HG02571 (cell line): ENCODE measurements at regions not wholly inside any gene's neighbourhood (a gene's known extent, or its start where the extent isn't known, plus 50 kb on each side); places are given as distances from the start of the nearest gene placed in this dataset.
"Not testable (repeated sequence)": the region's sequence is repeated elsewhere in the genome, so short reads cannot be mapped to it uniquely, and the experiment has no call there.

Experiments used
- ATAC-seq: cut with Tn5 transposase; IDR thresholded peaks from one replicate; pipeline ENCODE4 v1.9.1; 2021; ENCODE audit warnings: mild to moderate bottlenecking, moderate library complexity; ENCODE audit not compliant: unreplicated experiment

DNA sequence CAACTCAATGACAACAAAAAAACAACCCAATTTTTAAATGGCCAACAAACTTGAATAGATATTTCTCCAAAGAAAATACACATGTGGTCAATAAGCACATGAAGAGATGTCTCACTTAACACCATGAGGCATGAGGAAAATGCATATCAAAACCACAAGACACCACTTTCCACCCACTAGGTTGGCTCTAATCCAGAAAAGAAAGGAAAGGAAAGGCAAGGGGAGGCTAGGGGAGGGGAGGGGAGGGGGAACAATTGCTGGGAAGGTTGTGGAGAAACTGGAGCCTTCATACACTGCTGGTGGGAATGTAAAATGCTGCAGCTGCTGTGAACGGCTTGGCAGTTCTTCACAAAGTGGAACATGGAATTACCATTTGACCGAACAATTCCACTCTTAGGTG is 854.3 kb downstream of the UQCRFS1 start:
- no peak for ATAC-seq

DNA sequence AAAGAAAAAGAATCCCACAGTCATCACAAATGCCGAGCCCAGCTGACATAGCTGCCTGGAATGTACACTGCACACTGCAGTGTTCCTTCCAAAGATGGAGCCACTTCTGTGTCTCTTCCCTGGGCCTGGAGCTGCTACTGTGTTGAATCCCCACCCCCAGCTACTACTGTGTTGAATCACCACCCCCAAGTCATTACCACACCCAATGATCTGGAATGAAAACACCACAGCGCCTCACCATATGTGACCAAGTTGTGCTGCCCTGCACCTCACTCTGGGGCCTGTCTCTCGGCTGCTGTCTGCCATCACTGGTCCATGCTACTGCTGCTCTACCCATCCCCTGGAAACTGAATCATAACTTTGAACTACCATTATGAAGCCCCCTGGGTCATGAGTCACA is 861.2 kb downstream of the UQCRFS1 start:
- ATAC-seq: no peak

DNA sequence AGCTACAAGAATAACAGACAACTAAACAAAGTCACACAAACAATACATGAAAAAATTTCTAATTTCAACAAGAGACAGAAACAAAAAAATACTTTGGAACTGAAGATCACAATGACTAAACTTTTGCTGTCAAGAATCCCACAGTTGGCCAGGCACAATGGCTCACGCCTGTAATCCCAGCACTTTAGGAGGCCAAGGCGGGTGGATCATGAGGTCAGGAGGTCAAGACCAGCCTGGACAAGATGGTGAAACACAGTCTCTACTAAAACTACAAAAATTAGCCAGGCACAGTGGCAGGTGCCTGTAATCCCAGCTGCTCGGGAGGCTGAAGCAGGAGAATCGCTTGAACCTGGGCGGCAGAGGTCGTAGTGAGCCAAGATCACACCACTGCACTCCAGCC is 861.6 kb downstream of the UQCRFS1 start:
- not testable (repeated sequence) for ATAC-seq

DNA sequence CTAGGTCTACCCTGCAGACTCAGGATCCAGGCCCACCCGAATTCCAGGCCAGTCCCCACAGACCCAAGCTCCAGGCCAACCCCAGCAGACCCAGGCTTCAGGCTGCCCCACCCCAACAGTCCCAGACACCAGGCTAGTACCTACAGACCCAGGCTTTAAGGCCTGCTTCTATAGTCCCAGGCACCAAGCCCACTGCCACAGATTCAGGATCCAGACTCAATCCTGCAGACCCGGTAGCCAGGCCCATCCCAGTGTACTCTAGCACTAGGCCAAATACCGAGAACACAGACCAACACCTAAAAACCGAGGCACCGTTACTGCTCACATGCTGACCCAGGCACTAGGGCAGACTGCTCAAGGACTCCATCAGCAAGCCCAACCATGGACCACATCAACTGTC is 862.3 kb downstream of the UQCRFS1 start:
- no peak for ATAC-seq

DNA sequence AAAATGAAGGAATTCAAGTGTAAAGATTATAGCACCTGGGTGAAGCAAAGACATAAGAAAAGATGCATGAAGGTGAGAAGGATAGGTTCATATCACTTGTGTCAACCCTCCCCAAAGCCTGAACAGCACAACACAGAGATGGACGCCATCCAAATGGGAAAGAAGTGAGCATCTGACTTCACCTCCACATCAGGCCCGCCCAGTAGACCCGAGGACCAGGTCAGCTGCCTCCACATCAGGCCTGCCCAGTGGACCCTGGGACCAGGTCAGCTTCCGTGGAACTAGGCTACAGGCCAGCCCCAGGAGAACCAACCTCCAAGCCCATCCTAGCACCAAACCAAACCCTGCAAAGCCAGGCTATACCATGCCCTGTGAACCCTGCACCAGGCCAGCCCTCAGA is 862.9 kb downstream of the UQCRFS1 start:
- no peak for ATAC-seq

DNA sequence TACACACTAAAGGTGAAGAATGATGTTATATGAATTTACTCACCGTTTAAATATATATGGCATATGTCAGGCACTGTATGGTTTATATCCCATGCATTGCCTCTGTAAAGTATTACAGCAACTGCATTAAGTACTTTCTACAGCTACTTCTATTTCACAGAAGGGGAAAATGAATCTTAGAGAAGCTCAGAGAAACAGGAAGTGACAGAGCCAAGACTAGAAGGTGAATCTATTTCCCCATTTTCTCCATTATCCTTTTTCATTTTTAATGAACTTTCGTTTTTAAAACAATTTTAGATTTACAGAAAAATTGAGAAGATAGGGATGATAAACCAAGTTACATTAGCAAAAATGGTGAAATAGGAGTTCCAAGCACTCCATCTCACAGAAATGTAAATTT is 863.3 kb downstream of the UQCRFS1 start:
- ATAC-seq: no peak

DNA sequence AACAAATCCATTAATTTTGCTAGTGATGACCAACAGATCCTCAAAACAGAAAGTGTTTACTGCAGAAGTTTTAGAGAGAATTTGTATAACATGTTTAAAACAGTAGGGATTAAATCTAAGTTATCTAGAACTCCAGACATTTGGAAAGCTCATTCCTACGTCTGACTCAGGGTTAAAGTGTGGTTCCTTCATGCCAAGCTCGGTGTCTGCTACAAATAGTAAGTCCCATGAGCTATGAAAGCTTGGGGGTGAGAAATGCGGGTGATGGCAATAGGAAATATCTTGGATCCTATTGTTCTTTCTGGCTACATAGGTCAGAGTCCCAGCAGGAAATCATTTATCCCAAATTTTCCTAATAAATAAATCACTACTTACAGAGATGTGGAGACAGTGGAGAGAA is 867.1 kb downstream of the UQCRFS1 start:
- no peak for ATAC-seq

DNA sequence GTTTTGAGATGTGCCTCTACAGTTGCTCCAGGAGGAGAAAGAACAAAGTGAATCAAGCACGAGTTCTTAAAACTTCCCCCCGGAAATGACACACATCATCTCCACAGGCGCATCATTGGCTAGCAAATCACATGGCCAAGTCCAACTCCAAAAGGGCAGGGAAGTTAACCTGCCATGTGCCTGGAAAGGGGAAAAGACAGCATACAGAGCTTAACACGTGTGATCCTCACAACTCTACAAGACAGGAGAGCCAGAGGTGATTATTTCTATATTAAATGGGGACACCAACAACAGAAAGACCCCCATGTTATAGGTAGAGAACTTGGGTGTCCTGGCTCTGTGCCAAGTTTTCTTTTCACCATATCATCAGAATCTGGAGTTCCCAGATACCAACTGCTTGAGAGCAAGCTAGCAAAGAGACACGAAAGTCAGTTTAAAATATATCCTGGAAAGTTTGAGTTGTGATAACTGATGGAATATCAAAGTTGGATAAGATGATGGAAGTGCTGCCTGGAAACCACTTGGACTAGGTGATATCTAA is 871.1 kb downstream of the UQCRFS1 start:
- ATAC-seq: no peak

DNA sequence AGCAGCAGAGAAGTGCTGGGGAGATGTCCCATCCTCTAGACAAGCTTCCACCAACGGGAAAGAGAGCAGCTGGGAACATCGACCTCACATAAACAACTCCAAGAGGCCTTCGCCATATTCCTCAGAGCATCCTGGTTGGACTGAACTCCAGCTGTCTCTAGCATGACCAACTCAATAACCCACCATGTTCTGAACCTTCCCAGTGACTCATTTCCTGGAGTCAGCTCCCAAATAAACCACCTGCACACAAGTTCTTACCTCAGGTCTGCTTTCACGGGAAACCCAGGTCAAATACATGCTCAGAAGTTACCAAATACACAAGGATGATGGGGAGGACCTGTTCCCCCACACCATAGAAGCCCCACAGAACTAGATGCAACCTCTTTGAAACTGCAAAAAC is 878.5 kb downstream of the UQCRFS1 start:
- no peak for ATAC-seq

DNA sequence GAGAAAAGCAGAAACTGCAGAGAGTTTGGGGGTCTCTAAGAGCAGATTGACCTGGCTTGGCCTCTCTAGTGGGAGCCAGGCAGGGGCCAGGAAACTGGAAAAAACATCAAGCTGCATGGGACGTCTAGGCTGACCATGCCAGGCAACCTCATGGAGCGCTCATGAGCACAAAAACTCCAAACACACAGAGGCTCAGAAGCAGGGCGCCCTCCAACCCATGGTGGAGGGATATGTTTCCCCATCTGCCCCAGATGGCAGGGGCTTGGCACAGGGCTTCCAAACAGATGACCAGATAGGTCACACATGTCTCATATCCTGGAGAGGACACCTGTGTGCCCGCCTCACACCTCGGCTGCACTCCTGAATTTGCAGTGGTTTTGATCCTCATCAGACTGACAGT is 879.0 kb downstream of the UQCRFS1 start:
- ATAC-seq: no peak

DNA sequence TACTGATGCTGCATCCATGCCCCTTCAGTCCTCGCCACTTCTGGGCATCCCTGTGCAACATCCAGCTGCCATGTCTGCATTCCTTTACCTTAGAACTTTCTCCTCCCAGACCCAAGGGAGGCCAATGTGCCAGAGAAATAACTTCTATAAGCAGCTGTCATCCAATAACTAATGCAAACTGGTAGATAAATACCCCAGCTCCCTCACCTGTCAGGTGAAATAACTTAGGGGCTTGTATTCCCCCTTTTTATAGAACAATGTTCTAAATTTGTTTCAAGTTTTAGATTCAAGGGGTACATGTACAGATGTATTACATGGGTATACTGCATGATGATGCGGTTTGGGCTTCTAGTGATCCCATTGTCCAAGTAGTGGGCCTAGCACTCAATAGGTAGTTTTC is 880.1 kb downstream of the UQCRFS1 start:
- ATAC-seq: no peak

DNA sequence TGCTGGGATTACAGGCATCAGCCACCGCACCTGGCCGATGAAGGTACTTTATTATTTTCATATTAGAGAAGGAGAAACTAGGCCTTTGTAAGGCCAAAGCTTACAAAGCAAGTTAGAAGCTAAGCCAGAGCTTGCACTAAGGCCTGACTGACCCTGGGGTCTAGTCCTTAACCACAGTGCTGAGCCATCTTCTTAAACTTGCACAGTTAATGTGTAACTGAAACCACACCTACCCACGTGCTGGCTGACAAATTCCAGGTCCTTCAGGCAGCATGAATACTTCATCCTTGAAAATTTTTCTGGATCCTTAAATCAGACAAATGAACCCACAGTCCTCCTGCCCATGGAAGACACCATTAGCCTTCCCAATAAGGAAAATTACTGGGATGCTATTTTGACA is 880.6 kb downstream of the UQCRFS1 start:
- no peak for ATAC-seq

DNA sequence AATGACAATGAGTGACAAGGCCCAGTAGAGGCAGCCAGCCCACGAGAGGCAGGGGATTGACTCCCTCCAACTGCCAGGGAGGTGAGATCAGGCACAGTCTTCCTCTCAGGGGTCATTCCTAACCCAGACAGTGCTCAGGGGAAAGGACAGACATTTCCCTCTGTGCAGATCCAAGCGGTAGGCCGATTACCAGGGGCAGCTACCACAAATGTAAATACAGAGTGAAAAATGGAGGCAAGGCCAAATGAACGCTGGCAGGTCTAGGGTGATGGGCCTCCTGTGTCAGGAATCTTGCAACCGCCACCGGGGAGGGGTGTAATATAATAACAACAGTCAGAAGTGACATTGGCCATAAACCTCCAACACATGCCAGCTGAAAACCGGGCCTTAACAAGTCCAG is 881.4 kb downstream of the UQCRFS1 start:
- no peak for ATAC-seq

DNA sequence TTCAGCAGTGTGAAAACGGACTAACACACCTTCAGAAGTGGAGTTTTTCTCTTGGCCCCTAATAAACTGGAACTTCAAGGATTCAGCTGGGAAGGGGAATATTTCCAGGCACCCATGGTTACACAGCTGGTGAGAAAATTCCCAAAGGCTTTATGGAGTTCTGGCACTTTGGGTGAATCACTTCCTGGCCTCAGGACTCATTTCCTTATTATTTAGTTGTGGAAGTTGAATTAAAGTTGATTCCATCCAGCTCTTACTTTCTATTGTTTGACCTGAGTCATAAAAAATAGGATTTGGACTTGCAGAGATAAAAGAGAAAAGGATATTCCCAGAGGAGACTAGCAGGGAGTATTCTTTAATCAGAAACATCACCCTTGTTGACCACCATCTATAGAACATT is 882.1 kb downstream of the UQCRFS1 start:
- no peak for ATAC-seq

DNA sequence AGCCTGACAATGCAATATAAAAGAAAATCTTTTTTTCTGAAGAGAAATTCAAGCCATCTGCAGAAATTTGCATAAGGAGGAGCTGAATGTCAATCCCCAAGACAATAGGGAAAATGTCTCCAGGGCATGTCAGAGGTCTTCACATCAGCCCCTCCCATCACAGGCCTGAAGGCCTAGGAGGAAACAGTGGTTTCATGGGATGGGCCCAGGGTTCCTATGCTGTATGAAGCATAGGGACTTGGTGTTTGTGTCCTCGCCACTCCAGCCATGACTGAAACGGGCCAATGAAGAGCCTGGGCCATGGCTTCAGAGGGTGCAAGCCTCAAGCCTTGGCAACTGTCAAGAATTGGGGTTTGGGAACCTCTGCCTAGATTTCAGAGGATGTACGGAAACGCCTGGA is 883.5 kb downstream of the UQCRFS1 start:
- ATAC-seq: no peak

DNA sequence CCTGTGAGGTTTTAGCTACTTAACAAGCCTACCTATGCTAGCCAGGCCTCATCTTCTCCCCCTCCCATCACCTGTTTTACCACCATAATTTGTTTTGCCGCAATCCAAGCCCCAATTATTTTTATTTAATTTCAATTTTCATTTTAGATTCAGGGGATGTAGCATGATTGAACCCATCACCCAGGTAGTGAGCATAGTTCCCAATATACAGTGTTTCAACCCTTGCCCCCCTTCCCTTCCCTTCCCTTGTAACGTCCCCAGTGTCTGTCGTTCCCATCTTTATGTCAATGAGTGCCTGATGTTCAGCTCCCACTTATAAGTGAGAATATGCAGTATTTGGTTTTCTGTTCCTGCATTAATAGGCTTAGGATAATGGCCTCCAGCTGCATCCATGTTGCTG is 885.0 kb downstream of the UQCRFS1 start:
- no peak for ATAC-seq

DNA sequence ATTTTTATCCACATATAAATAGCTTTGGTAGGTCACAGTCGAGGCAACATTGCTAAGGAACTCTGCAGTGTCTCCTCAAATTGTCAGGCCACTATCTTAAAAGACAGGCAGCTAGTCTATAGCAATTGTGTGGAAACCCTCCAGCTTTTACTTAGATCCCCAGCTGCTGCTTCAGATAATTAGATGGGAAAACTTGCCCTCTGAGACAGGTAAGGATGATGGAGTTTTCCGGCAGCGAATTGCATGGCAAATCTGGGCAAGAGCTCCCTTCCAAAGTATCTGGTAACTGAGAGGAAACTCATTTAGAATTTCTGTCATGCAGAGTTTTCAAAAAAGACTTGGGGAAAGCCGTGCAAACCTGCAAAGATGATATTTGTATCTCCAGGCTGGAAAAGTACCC is 886.2 kb downstream of the UQCRFS1 start:
- ATAC-seq: no peak

DNA sequence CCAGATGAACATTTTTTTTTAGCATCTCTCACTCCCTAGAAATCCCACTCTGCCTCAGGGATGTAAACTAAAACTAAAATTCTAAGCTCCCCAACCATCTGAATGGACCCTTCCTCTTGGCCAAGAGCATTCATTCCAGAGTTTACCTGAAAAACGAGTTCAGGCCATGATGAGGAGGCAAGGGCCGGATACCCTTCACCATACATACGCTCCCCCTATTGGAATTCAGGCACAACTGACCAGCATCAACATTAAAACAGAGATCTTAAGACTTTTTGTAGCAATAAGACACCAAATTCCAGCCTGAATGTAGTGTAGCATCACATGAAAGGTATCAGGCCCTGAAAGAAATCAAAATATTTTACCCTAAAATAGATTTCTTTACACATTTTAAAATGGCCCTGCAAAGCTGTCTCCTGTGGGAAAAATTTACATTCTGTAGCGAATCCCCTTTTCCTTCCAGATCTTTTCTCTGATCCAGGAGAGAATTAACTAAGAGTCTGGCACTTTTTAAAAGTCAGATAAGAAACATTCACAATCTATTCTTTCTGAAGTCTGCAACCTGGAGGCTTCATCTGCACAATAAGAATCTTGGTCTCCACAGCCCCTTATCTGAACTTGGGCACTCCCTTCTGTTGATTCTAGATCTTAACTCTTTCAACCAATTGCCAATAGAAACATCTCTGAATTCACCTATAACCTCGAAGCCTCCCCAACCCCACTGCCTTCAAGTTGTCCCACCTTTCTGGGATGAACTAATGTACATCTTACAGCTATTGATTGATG is 888.5 kb downstream of the UQCRFS1 start:
- ATAC-seq: no peak

DNA sequence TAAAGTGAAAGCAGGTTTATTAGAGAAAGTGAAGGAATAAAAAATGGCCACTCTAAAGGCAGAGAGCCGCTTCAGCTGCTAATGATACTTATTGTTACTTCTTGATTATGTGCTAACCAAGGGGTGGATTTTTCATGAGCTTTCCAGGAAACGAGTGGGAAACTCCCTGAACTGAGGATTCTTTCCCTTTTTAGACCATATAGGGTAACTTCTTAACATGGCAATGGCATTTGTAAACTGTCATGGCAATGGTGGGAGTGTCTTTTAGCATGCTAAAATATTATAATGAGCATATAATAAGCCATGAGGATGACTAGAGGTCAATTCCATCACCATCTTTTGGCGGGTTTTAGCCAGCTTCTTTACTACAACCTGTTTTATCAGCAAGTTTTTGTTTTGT is 890.0 kb downstream of the UQCRFS1 start:
- no peak for ATAC-seq

DNA sequence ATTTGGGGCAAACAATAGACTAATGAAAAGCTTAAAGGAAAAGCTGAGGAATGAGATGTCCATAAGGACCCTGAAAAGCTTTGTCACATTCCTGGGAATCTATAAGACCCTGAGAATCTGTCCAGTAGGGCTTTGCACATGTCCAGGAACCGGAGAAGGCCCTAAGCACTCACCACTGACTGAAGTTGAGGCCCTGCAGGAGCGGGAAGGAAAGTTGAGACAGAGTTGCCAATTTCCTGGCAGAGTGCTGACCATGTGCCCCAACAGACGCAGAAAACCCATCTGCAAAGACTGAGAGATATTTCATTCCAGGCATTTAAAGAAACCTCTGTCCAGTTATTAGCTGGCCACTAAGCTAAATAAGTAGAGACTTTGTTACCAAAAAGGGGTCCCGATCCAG is 890.5 kb downstream of the UQCRFS1 start:
- no peak for ATAC-seq

DNA sequence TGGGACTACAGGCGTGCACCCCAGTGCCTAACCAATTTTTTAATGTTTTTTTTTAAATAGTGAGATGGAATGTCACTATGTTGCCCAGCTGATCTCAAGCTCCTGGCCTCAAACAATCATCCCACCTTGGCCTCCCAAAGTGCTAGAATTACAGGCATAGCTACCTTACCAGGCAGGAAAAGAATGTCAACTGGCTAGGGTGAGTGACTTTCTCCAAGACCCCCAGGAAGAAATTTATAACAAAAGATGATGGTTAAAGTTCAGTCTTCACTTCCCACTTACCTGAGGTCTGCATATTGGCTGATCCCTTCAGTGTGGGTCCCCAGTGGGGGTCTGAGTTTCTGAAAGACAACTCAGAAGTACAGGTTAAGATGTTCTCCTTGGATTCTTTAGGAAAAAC is 893.0 kb downstream of the UQCRFS1 start:
- ATAC-seq: no peak

DNA sequence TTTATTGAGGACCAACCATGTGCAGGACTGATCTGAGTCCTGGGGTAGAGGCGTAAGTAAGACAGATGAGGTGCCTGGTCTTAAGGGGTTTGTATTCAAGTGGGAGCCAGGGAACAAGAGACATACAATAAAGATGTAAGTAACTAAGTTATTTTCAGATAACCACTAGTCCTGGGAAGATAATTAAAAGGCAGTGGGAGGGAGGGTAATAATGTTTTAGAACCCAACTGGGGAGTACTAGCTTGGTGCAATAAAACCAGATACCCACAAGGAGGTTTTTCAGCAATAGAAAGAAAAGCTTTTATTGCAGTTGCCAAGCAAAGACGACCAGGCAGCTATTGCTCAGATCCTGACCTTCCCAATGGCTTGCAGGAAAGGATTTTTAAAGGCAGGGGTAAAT is 893.7 kb downstream of the UQCRFS1 start:
- ATAC-seq: no peak
